Thoracic aorta (tissue), 2 donors: ENCODE measurements at regions not wholly inside any gene's neighbourhood (a gene's known extent, or its start where the extent isn't known, plus 50 kb on each side); places are given as distances from the start of the nearest gene placed in this dataset.

Experiments used
- ATAC-seq: fragments of 150-250 bp; one replicate; pipeline ENCODE4 v1.8.0; 2017; ENCODE audit warnings: low read depth; ENCODE audit not compliant: insufficient number of reproducible peaks, low FRiP score
- DNase-seq: peaks from one replicate; pipeline ENCODE4 v3.0.0-alpha.2; 2020; ENCODE audit warnings: low spot score
- H3K27ac ChIP-seq, 2 donors: fragments of 200-600 bp; sonication (generic); 1 replicate in 1 of 2; 2 replicates in 1 of 2; pipeline ENCODE4 v1.5.1; 2016; ENCODE audit warnings: mild to moderate bottlenecking in 2 of 2, moderate library complexity in 2 of 2
- H3K27me3 ChIP-seq: fragments of 200-600 bp; sonication (generic); replicated peaks from 2 replicates; pipeline ENCODE4 v1.6.0; 2016; ENCODE audit warnings: mild to moderate bottlenecking; ENCODE audit not compliant: insufficient read depth
- H3K36me3 ChIP-seq: fragments of 200-600 bp; sonication (generic); one replicate; pipeline ENCODE4 v1.5.1; 2016
- H3K4me1 ChIP-seq, 2 donors: fragments of 200-600 bp; sonication (generic); 1 replicate in 1 of 2; 2 replicates in 1 of 2; pipeline versions ENCODE4 v1.5.1 to v1.6.0; 2016; ENCODE audit warnings: low read depth in 2 of 2, mild to moderate bottlenecking in 1 of 2; ENCODE audit not compliant: control insufficient read depth in 1 of 2
- H3K4me3 ChIP-seq: fragments of 200-600 bp; sonication (generic); 2 replicates; pipeline ENCODE4 v1.5.1; 2016; ENCODE audit warnings: mild to moderate bottlenecking
- H3K9me3 ChIP-seq: fragments of 200-600 bp; sonication (generic); 2 replicates; pipeline ENCODE4 v1.5.1; 2016
- TF ChIP-seq, protein P1 (sequence below): fragments of 200-600 bp; sonication (generic); IDR thresholded peaks from one replicate; pipeline ENCODE4 v1.5.1; 2019; ENCODE audit warnings: antibody characterized with exemption

DNA sequence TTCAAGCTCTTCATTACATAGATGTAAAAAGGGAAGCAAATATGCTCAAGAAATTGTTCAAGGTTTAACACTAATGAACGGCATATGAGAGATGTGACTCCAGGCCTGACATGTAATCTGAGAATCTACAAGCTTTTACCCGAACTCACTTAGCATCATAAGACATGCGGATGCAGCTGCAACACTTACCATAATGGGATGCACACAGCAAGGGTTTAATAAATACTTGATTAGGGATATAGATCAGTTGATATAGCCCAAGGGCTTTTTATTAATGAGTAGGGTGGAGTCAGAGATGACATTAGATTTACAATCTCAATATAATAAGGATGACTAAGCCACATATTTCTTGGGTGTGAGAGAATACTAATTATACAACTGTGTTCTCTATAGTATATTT is 2215.5 kb downstream of the MAT2B start:
- no peak overlapping the region for H3K4me3 ChIP-seq
- H3K9me3 ChIP-seq, result no peaks in the 10 kb centered on the region
- DNase-seq, result no peak
- no peak overlapping the region for H3K27ac ChIP-seq
- H3K36me3 ChIP-seq, result no peaks in the 10 kb centered on the region
- H3K27me3 ChIP-seq, result no peaks in the 10 kb centered on the region
- no peak for ATAC-seq
- H3K4me1 ChIP-seq, result no peaks in the 10 kb centered on the region
- TF ChIP-seq, protein P1, sequence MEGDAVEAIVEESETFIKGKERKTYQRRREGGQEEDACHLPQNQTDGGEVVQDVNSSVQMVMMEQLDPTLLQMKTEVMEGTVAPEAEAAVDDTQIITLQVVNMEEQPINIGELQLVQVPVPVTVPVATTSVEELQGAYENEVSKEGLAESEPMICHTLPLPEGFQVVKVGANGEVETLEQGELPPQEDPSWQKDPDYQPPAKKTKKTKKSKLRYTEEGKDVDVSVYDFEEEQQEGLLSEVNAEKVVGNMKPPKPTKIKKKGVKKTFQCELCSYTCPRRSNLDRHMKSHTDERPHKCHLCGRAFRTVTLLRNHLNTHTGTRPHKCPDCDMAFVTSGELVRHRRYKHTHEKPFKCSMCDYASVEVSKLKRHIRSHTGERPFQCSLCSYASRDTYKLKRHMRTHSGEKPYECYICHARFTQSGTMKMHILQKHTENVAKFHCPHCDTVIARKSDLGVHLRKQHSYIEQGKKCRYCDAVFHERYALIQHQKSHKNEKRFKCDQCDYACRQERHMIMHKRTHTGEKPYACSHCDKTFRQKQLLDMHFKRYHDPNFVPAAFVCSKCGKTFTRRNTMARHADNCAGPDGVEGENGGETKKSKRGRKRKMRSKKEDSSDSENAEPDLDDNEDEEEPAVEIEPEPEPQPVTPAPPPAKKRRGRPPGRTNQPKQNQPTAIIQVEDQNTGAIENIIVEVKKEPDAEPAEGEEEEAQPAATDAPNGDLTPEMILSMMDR, result no peak

GRCh38 chr5:165722401-165722800 is 2217.0 kb downstream of the MAT2B start:
- Histone ChIP-seq H3K27me3 (no peaks in the 10 kb centered on the region), H3K36me3 (no peaks in the 10 kb centered on the region), H3K4me1 (no peaks in the 10 kb centered on the region), H3K4me3 (no peak overlapping the region), H3K27ac (no peak overlapping the region), H3K9me3 (no peaks in the 10 kb centered on the region)
- TF ChIP-seq, protein P1, result no peak
- ATAC-seq (no peak), DNase-seq (no peak)

DNA sequence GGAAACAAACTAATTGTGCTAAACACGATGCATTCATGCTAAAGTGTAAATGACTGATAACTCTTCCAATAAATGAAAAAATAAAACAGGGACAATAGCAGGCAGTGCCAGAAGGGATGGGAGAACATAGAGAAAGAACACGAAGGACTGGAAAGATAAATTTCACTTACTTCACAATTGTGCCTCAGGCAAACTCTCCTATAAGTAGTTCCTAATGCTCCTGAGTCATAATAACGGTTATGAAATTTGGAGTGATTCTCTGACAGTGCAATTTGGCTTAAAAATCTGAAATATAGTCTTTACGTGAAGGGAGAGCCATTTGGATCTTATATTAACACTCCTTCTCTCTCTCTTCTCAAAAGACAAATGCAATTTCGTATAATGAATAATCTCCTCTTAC is 2218.5 kb downstream of the MAT2B start:
- no peak overlapping the region for H3K27ac ChIP-seq
- no peak overlapping the region for H3K4me3 ChIP-seq
- TF ChIP-seq, protein P1, result no peak
- DNase-seq, result no peak
- H3K9me3 ChIP-seq, result no peaks in the 10 kb centered on the region
- no peaks in the 10 kb centered on the region for H3K36me3 ChIP-seq
- ATAC-seq, result no peak
- no peaks in the 10 kb centered on the region for H3K4me1 ChIP-seq
- H3K27me3 ChIP-seq, result no peaks in the 10 kb centered on the region

GRCh38 chr5:165728425-165728824 is 2223.0 kb downstream of the MAT2B start:
- no peak for DNase-seq
- Histone ChIP-seq H3K27me3 (no peaks in the 10 kb centered on the region), H3K4me3 (no peak overlapping the region), H3K36me3 (no peaks in the 10 kb centered on the region), H3K4me1 (no peaks in the 10 kb centered on the region), H3K9me3 (no peaks in the 10 kb centered on the region), H3K27ac (no peak overlapping the region)
- TF ChIP-seq, protein P1, result no peak
- no peak for ATAC-seq

- Histone ChIP-seq H3K4me1 (no peaks in the 10 kb centered on the region), H3K36me3 (no peaks in the 10 kb centered on the region), H3K9me3 (no peaks in the 10 kb centered on the region), H3K4me3 (no peak overlapping the region), H3K27ac (no peak overlapping the region), H3K27me3 (no peaks in the 10 kb centered on the region)
- TF ChIP-seq, protein P1, result no peak
- no peak for DNase-seq
- no peak for ATAC-seq
Observed at GRCh38 chr5:165735388-165735787, 2230.0 kb downstream of the MAT2B start.
